DMS114 treated with DMSO at 0.1 percent for 48 hours (cell line): ENCODE measurements at regions not wholly inside any gene's neighbourhood (a gene's known extent, or its start where the extent isn't known, plus 50 kb on each side); places are given as distances from the start of the nearest gene placed in this dataset.
"Not testable (repeated sequence)": the region's sequence is repeated elsewhere in the genome, so short reads cannot be mapped to it uniquely, and the experiment has no call there.

Experiments used
- DNase-seq: peaks from one replicate; lab custom pipeline; 2025; ENCODE audit not compliant: unreplicated experiment; lab: John Stamatoyannopoulos, UW

- peak; percentile 13 for DNase-seq
These were observed 1643.5 kb downstream of the TP53TG3F start for GRCh38 chr16:35102780-35103403.

GRCh38 chr16:35111772-35112171, 1652.4 kb downstream of the TP53TG3F start:
- not testable (repeated sequence) for DNase-seq

- DNase-seq: no peak
These were observed 1672.0 kb downstream of the TP53TG3F start for GRCh38 chr16:35131429-35131828.

- DNase-seq: no peak
These were observed 1675.1 kb downstream of the TP53TG3F start for GRCh38 chr16:35134471-35134870.

- DNase-seq: no peak
These were observed 1681.0 kb downstream of the TP53TG3F start for GRCh38 chr16:35140293-35140986.

- DNase-seq: no peak
These were observed 1681.9 kb downstream of the TP53TG3F start for GRCh38 chr16:35141303-35141702.

- DNase-seq: no peak
These were observed 1682.9 kb downstream of the TP53TG3F start for GRCh38 chr16:35142147-35142808.

GRCh38 chr16:35142809-35143192, 1683.4 kb downstream of the TP53TG3F start:
- no peak for DNase-seq

- DNase-seq: no peak
These were observed 1685.0 kb downstream of the TP53TG3F start for GRCh38 chr16:35144212-35144932.

- no peak for DNase-seq
These were observed 1686.8 kb downstream of the TP53TG3F start for GRCh38 chr16:35146031-35146710.

- no peak for DNase-seq
These were observed 1687.5 kb downstream of the TP53TG3F start for GRCh38 chr16:35146723-35147458.

GRCh38 chr16:35147556-35148504, 1688.4 kb downstream of the TP53TG3F start:
- no peak for DNase-seq

GRCh38 chr16:35148748-35149147, 1689.3 kb downstream of the TP53TG3F start:
- DNase-seq: no peak

- no peak for DNase-seq
These were observed 1690.1 kb downstream of the TP53TG3F start for GRCh38 chr16:35149550-35149949.

GRCh38 chr16:35150805-35151312, 1691.4 kb downstream of the TP53TG3F start:
- DNase-seq: no peak

- DNase-seq: no peak
These were observed 1692.7 kb downstream of the TP53TG3F start for GRCh38 chr16:35152067-35152627.

GRCh38 chr16:35154627-35155026, 1695.2 kb downstream of the TP53TG3F start:
- no peak for DNase-seq

- not testable (repeated sequence) for DNase-seq
These were observed 1698.1 kb downstream of the TP53TG3F start for GRCh38 chr16:35157549-35157948.

- not testable (repeated sequence) for DNase-seq
These were observed 1709.9 kb downstream of the TP53TG3F start for GRCh38 chr16:35169324-35169723.
